SKM-1 treated with dmso at 0.1 percent for 144 hours (cell line): ENCODE measurements at regions not wholly inside any gene's neighbourhood (a gene's known extent, or its start where the extent isn't known, plus 50 kb on each side); places are given as distances from the start of the nearest gene placed in this dataset.
A peak's percentile ranks its signal among the peaks of the same experiment; 100 is the strongest.
"Not testable (repeated sequence)": the region's sequence is repeated elsewhere in the genome, so short reads cannot be mapped to it uniquely, and the experiment has no call there.

Experiments
- DNase-seq: peaks from one replicate; lab custom pipeline; 2025; ENCODE audit not compliant: unreplicated experiment; lab: John Stamatoyannopoulos, UW

DNA sequence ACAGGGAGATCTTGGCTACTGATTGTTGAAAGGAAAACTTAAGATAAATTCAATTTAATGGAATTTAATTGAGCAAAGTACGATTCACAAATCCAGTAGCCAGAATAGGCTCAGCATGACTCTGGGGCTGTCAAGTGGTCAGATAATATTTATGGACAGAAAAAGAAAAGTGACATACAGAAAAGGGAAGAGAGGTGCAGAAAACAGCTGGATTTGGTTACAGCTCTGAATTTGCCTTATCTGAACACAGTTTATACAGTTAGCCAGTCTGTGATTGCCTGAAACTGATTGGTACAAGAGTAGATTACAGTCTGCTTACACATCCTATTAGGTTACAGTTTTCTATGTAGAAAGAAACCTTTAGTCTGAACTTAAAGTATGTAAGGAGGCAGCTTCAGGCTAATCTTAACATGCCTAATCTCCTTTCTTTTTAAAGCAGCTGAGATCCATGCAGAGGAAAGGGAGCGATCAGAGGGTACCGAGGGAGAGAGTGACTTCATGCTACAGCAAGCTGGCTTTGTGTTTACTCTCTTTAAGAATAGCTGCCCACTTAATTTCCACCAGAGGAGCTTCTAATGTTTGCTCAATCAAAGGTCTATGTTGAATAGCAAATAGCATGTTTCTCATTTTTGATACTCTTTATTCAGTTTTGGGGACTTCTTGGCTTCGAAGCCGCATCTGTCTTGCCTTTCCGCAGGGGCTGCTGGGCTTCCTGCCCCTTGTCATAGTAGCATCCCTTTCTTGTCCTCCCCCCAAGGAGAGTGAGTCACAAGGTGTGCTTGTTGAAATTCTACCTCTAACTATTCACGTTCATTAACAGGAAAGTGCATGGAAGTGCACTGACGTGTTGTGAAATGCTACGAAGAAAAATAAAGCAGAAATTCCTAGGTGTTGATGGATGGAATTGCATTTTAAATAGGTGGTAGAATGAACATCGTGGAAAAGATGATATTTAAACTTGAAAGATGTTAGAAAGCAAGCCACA, 761.2 kb downstream of the TAF11L14 start:
- no peak for DNase-seq

- no peak for DNase-seq
Measured at GRCh38 chr5:18397371-18397770, 763.1 kb downstream of the TAF11L14 start.

DNA sequence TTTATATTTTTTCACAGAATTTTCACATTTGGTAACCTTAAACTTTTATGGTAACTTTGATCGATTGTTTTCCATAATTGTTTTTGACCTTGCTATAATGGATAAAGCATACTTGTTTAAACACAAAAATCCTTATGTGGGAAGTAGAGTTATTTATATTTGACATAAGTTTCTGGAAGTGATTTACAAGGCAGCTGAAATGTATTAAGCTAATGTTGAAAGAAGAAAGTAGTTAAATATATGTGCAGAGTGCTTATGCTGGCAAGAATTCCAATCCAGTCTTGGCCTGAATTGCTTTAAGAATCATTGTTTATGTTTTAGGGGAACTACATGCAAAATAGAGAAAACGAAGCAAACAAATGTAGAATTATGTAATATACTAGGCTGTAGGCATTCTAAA, 763.6 kb downstream of the TAF11L14 start:
- no peak for DNase-seq

GRCh38 chr5:18399461-18400327, 765.4 kb downstream of the TAF11L14 start:
- not testable (repeated sequence) for DNase-seq

DNA sequence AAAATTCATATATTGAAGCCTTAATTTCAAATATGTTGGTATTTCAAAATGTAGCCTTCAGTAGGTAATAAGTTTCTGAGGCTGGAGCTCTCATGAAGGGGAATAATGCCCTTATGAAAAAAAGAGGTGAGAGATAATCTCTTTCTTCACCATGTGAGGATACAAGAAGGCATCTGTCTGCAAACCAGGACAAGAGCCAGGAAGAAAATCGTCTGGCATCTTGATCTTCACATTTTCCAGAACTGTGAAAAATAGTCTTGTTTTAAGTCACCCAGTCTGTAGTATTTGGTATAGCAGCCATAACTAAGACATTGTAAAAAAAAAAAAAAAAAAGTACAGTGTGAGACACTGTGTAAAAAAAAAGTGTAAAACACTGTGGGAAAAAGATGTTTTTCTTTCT, 768.9 kb downstream of the TAF11L14 start:
- DNase-seq, result no peak

- DNase-seq, result no peak
Measured at GRCh38 chr5:18403941-18404438, 769.7 kb downstream of the TAF11L14 start.

- DNase-seq, result no peak
Measured at GRCh38 chr5:18420711-18421110, 786.5 kb downstream of the TAF11L14 start.

- DNase-seq, result no peak
Measured at GRCh38 chr5:18433336-18433735, 799.1 kb downstream of the TAF11L14 start.

DNA sequence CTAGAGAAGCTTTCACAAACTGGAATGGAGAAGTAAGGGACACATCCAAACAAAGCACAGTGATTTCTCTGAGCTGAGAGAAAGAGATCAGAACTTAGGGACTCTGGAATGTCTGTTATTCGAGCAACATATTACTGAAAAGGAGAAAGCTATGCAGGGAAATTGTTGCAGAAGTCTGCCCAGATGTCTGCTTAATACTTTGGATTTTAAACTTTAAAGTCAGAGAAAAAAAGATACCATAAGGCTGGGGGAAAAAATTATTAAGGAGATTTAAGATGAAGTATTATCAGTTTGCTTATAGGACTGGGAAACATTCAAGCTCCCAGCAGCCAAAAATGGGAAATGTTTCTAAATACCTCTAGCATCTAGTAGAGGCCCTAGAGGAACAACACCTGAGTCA, 803.9 kb downstream of the TAF11L14 start:
- DNase-seq, result no peak

DNA sequence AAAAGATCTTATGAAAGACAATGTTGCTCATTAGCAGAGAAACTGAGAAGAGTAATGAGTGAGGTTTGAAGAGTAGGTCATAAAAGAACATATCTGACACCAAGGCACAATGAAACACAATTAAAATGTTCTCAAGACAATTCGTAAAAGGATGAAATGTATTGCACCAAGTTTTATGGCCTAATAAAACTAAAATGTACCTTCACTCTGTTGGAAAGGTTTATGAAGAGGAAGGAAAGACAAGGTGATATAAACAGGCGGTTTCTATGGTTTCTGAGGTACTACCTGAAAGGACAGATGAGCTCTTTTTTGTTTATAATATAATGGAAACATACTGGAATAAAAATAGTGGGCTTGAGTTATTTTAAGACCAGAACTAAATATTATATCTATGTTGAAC, 821.3 kb downstream of the TAF11L14 start:
- no peak for DNase-seq

DNA sequence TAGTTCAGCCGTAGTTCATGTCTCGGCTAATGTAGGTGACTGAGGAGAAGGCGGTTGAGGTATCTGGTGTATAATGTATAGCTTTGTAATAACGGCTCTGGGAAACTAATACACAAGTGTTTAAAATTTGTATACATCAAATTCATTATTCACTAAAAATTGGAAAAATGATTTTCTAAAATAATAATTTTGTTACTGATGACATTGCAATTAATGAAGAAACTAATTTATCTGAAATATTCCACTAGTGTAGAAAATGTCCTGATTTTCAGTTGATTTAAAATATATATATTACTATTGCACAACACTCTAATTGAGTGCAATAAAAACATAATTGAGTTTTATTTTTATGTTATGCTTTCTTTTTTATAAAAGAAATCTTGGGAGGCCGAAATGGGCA, 823.0 kb downstream of the TAF11L14 start:
- no peak for DNase-seq

- no peak for DNase-seq
Measured at GRCh38 chr5:18461766-18462165, 827.5 kb downstream of the TAF11L14 start.

- DNase-seq, result peak; percentile 16
Measured at GRCh38 chr5:18465833-18466681, 831.8 kb downstream of the TAF11L14 start.

DNA sequence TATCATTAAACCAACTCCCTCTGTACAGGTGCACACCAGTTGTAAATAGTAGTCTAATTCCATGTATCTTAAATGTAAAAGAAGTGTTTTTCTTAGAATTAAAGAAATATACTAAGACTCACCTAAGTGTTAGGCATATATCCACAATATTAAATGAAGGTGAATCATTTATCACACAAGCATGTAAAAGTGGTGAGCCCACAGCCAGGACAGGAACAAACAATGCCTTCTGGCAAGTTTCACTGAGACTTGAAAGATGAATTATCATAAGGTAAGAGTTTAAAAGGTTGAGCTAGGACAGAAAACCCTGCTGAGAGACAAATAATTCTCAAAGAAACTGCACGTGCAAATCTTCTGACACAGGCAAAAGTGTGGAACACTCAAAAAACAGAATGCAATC, 832.5 kb downstream of the TAF11L14 start:
- no peak for DNase-seq

GRCh38 chr5:18471791-18472190, 837.5 kb downstream of the TAF11L14 start:
- not testable (repeated sequence) for DNase-seq

- DNase-seq, result no peak
Measured at GRCh38 chr5:18483451-18483850, 849.2 kb downstream of the TAF11L14 start.

- no peak for DNase-seq
Measured at GRCh38 chr5:18487928-18488480, 853.7 kb downstream of the TAF11L14 start.

DNA sequence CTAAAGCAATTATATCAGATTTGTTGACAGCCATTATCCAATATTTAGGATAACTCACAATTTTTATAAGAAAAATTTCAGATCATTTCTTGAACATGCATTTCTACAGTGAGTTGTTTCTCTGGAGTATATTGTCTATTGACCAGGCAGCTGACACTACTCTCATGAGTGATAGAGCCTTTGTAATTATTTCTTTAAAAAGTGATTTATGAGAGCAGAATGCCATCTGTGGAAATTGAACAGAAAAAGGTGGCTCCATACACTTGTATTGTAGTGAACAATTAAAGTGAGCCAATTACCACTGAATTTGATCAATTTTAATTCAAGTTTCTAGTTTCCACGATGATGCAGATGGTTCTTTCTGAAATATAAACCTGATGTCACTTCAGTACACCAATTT, 855.4 kb downstream of the TAF11L14 start:
- no peak for DNase-seq

- DNase-seq, result no peak
Measured at GRCh38 chr5:18491349-18491748, 857.1 kb downstream of the TAF11L14 start.

GRCh38 chr5:18495157-18495556, 860.9 kb downstream of the TAF11L14 start:
- no peak for DNase-seq
